Suprapubic skin (tissue), 4 donors: ENCODE measurements at regions not wholly inside any gene's neighbourhood (a gene's known extent, or its start where the extent isn't known, plus 50 kb on each side); places are given as distances from the start of the nearest gene placed in this dataset.

ENCODE experiments used
- DNase-seq, 2 donors: peaks; one replicate each; pipeline ENCODE4 v3.0.0-alpha.2; 2019; ENCODE audit warnings: low spot score in 2 of 2
- H3K27ac ChIP-seq: fragments of 200-600 bp; sonication (generic); one replicate; pipeline ENCODE4 v1.5.1; 2019
- H3K27me3 ChIP-seq: fragments of 200-600 bp; sonication (generic); one replicate; pipeline ENCODE4 v1.5.1; 2019
- H3K36me3 ChIP-seq: fragments of 200-600 bp; sonication (generic); one replicate; pipeline ENCODE4 v1.5.1; 2019
- H3K4me1 ChIP-seq: fragments of 200-600 bp; sonication (generic); one replicate; pipeline ENCODE4 v1.5.1; 2019
- H3K4me3 ChIP-seq: fragments of 200-600 bp; sonication (generic); one replicate; pipeline ENCODE4 v1.5.1; 2019; ENCODE audit warnings: mild to moderate bottlenecking
- H3K9me3 ChIP-seq: fragments of 200-600 bp; sonication (generic); one replicate; pipeline ENCODE4 v1.5.1; 2019
- CTCF ChIP-seq, 2 donors: fragments of 200-600 bp in 1 of 2; fragments of 450-650 bp in 1 of 2; sonication (generic) in 1 of 2; IDR thresholded peaks; one replicate each; pipeline ENCODE4 v1.5.1; 2016 to 2019; ENCODE audit warnings: antibody characterized with exemption in 2 of 2, mild to moderate bottlenecking in 1 of 2, moderate library complexity in 1 of 2
- EP300 ChIP-seq: sonication (generic); formaldehyde crosslinking; IDR thresholded peaks from one replicate; pipeline ENCODE4 v1.6.1; 2017; ENCODE audit warnings: antibody characterized with exemption
- POLR2A ChIP-seq, 2 donors: fragments of 450-650 bp; IDR thresholded peaks; one replicate each; pipeline ENCODE4 v1.6.1; 2017; ENCODE audit warnings: antibody characterized with exemption in 2 of 2, mild to moderate bottlenecking in 2 of 2, moderate library complexity in 2 of 2
- POLR2AphosphoS5 ChIP-seq, 3 donors: sonication (generic); formaldehyde crosslinking; IDR thresholded peaks; one replicate each; pipeline ENCODE4 v1.6.1; 2017; ENCODE audit warnings: antibody characterized with exemption in 3 of 3
- WGBS: methylation state at CpG from one replicate; pipeline ENCODE4 v1.1.5; 2018; 5-methylcytosine and 5-hydroxymethylcytosine counted together

GRCh38 chr14:50040401-50040775, 76.0 kb downstream of the VCPKMT start:
- Histone ChIP-seq H3K36me3 (no peaks in the 10 kb centered on the region), H3K9me3 (no peaks in the 10 kb centered on the region), H3K4me3 (no peak overlapping the region), H3K27me3 (no peaks in the 10 kb centered on the region), H3K27ac (peak overlapping the region; percentile 84), H3K4me1 (peaks cover 88% of the 10 kb centered on the region)
- DNase-seq: no peak
- WGBS: 68% methylated on average over 3 of the region's 4 CpGs
- TF ChIP-seq POLR2A (IDR thresholded peaks at IDR 0.05) (no peak), POLR2AphosphoS5 (IDR thresholded peaks at IDR 0.05) (no peak), CTCF (IDR thresholded peaks at IDR 0.05) (no peak), EP300 (no peak)

- Histone ChIP-seq H3K4me1 (peaks cover 87% of the 10 kb centered on the region), H3K27me3 (no peaks in the 10 kb centered on the region), H3K4me3 (no peak overlapping the region), H3K27ac (peak overlapping the region; percentile 84), H3K36me3 (no peaks in the 10 kb centered on the region), H3K9me3 (no peaks in the 10 kb centered on the region)
- TF ChIP-seq CTCF (IDR thresholded peaks at IDR 0.05) (no peak), EP300 (no peak), POLR2A (IDR thresholded peaks at IDR 0.05) (no peak), POLR2AphosphoS5 (IDR thresholded peaks at IDR 0.05) (no peak)
- 59% methylated on average over 7 of the region's 7 CpGs for WGBS
- no peak for DNase-seq
Measured at GRCh38 chr14:50040895-50041465, 75.4 kb downstream of the VCPKMT start.

- peaks cover 85% of the 10 kb centered on the region for H3K4me1 ChIP-seq
- no peaks in the 10 kb centered on the region for H3K36me3 ChIP-seq
- TF ChIP-seq CTCF (IDR thresholded peaks at IDR 0.05) (no peak), EP300 (no peak), POLR2AphosphoS5 (IDR thresholded peaks at IDR 0.05) (no peak), POLR2A (IDR thresholded peaks at IDR 0.05) (no peak)
- H3K4me3 ChIP-seq: no peak overlapping the region
- H3K27me3 ChIP-seq: no peaks in the 10 kb centered on the region
- DNase-seq: no peak
- 98% methylated on average over 3 of the region's 3 CpGs for WGBS
- H3K27ac ChIP-seq: peak overlapping the region; percentile 84
- H3K9me3 ChIP-seq: no peaks in the 10 kb centered on the region
Measured at GRCh38 chr14:50041980-50042379, 74.4 kb downstream of the VCPKMT start.

- Histone ChIP-seq H3K4me3 (no peak overlapping the region), H3K4me1 (peaks cover 71% of the 10 kb centered on the region), H3K27me3 (no peaks in the 10 kb centered on the region), H3K9me3 (no peaks in the 10 kb centered on the region), H3K27ac (peak overlapping the region; percentile 84), H3K36me3 (no peaks in the 10 kb centered on the region)
- DNase-seq: no peak
- TF ChIP-seq CTCF (IDR thresholded peaks at IDR 0.05) (no peak), POLR2AphosphoS5 (IDR thresholded peaks at IDR 0.05) (no peak), POLR2A (IDR thresholded peaks at IDR 0.05) (no peak), EP300 (no peak)
- WGBS: 70% methylated on average over 3 of the region's 4 CpGs
Measured at GRCh38 chr14:50044042-50044651, 72.2 kb downstream of the VCPKMT start.

GRCh38 chr14:50045039-50045711, 71.2 kb downstream of the VCPKMT start:
- peak in 1 of 2 donors; percentile 88 for DNase-seq
- H3K4me3 ChIP-seq: no peak overlapping the region
- WGBS: 39% methylated on average over 8 of the region's 8 CpGs
- H3K36me3 ChIP-seq: no peaks in the 10 kb centered on the region
- no peak for TF ChIP-seq POLR2A (IDR thresholded peaks at IDR 0.05)
- TF ChIP-seq POLR2AphosphoS5 (IDR thresholded peaks at IDR 0.05): no peak
- TF ChIP-seq CTCF (IDR thresholded peaks at IDR 0.05): no peak
- no peak for TF ChIP-seq EP300
- H3K27me3 ChIP-seq: no peaks in the 10 kb centered on the region
- H3K4me1 ChIP-seq: peaks cover 60% of the 10 kb centered on the region
- no peaks in the 10 kb centered on the region for H3K9me3 ChIP-seq
- peak overlapping the region; percentile 84 for H3K27ac ChIP-seq
